ENCODE measurements at regions not wholly inside any gene's neighbourhood (a gene's known extent, or its start where the extent isn't known, plus 50 kb on each side); places are given as distances from the start of the nearest gene placed in this dataset.

DNA sequence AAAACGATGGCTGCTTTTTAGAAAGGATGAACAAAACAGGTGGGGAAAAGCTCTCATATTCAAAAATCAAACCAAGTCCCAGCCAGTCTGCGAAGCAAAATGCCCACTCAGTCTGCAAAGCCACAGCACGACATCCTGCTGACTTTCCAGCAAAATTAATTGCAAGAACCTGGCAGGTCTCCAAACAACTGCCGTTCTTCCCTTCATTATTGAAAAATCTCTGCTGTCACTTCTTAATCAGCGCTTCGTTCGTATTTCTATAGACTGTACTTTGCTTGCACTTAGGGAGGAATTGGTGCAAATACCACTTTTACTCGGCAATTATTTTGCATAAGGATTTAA, 222.4 kb downstream of the CBLN4 start:
- FAIRE-seq, result no peak

DNA sequence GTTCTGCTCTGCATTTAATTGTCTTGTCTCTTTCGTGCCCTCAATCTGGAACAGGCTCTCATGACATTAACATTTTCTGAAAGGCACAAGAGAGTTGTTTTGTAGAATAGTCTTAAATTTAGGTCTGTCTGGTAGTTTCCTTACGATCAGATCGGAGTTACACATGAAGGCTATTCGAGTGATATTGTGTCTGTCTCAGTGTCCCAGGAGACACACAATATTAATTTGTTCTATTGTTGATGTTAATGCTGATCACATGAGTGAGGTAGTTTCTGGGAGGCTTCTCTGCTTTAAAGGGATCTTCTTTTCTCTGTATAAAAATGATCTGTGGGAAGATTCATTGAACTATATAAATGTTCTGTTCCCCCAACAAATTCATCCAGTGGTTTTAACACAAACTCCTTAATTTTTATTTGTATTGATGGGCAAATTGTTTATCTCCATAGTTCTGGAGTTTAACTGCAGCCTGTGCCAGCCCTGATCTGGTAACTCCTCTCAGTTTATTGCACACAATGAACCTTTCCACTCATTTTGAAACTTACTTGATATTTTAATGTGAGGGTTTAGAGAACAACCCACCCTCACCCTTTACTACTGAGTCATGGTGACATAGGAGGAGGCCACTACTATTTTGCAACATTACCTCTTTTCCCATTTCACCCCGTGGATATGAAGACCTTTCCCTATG, 223.0 kb downstream of the CBLN4 start:
- no peak for FAIRE-seq

DNA sequence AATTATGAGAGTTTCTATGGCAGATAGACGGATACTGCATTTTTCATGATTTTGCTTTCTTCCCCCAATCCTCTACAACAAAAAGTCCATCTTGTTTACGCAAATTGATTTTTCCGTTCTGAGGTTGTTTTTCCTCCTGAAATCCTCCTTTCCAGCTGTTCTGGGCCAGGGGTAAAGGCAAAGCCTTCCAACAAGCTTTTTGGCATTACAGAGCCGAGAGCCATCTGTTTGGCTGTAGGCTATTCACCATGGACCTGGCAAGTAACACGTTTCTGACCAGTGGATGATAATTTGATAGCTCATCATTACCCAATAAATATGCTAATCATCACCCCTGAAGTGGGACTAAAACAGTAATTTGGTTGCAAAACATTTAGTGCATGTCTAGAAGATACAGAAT, 226.5 kb downstream of the CBLN4 start:
- no peak for FAIRE-seq

DNA sequence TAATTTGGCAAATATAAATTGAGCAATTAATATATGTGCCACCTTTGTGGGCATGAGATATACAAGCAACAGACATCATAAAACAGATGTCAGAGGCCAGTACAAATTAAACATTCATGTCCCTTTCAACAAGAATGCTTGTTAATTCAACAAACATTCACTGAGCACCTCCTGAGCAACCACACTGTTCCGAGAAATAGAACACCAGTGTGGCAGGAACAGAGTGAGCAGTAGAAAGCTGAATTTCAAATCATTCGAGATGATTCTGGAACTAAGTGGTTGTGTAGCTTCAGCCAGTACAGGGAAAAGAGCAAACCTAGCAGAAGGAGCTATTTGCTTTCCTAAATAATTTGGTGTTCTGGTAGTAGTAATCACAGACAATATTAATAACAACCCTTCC, 227.7 kb downstream of the CBLN4 start:
- no peak for FAIRE-seq

DNA sequence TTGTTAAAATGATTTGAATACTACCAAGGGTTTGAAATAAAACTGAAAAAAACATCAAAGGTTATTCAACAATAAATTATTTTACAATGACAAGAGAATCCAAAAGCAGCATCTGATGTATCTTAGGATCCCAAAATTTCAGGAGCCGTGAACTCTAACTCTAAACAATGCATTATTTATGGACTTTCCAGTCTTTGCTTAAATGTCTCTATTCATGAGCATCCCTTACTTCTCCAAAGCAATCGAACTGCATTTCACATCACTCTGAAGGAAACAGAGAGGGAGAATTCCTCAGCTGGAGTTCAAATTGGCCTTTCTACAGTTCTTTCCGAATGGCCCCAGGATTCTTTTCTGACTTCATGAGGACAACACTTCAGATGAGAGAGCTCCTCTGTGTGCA, 229.1 kb downstream of the CBLN4 start:
- FAIRE-seq, result no peak

DNA sequence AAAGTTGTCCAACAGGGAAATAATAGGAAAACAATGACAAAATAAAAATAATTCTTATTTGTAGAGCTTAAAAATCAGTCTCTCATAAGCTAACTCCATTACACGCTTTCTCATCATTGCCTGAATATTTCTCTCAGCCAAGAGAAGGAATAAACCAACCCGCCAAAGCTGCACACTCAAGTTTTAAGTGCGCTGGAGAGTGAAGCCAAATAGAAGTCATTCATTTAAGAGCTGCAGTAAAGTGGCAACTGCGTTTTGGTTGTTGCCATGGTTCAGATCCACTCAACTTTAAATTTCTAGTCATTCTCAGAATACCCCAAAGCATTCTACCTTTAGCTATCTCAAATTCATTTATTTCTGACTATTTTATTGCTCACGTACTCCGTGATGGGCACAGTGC, 230.7 kb downstream of the CBLN4 start:
- no peak for FAIRE-seq

DNA sequence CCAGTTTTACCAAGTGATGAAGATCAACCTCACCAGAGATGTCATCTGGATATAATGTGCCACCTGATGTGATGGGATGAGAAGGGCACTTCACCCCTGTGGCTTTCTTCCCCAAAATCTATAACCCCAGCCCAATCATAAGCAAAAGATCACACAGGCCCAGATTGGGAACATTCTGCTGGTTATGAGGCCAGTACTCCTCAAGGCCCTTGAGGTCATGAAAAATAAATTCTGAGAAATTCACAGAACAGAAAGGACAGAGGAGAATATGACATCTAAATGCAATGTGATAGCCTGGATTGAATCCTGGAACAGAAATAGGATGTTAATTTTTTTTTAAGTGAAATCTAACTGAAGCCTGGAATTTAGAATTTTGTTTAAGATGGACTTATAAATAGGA, 243.5 kb downstream of the CBLN4 start:
- FAIRE-seq, result no peak

DNA sequence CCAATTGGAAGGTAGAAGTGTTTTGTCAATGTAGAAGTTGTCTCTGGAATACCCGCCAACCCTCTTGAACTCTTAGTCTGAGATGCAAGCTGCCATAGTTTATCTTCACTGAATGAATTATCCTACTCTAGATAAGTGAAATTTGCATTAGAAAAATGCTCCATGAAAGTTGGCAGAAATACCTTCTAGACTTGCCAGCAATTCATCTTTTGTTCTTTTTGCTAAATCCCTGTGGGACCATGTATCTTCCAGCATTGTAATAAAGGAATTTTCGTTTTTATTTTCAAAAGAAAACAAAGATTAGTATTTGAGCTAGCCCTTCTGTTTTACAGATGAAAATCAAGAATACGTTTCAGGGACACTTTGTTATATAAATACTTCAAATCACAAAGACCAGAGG, 244.2 kb downstream of the CBLN4 start:
- no peak for FAIRE-seq

DNA sequence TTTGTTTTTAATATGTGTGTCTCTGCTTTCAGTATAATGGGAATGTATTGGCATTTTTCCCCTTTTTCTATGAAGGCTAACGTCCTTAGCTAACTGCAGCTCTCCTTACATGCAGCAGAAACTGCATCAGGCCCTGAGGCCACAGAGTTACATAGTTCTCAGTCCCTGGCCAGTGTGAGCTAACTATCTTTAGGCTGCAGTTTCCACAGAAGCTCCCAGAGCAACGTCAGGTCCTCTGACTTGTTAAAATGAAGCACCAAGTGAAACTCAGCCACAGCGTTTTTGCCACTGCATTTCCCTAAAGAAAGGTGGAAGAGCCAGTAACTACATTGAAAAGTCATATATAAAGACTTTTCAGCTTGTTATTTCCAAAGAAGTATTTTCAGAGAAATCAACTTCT, 244.7 kb downstream of the CBLN4 start:
- no peak for FAIRE-seq

DNA sequence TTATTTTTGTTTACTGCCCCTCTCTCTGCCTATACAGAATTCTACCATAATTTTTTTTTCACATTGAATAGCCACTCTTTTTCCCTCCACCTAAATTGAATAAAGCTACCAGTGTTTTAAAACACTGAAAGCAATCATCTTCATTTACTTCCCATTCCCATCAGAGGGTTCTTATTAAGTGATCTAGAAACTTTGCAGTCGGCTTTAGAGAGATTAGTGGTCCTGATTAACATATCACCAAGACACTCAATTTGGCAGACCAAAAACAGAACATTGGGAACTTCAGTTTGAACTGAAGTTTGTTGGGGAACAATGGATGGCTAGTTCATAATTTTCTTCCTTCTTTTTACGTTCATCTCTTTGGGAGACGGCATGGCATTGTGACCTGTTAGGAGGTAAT, 249.5 kb downstream of the CBLN4 start:
- no peak for FAIRE-seq

DNA sequence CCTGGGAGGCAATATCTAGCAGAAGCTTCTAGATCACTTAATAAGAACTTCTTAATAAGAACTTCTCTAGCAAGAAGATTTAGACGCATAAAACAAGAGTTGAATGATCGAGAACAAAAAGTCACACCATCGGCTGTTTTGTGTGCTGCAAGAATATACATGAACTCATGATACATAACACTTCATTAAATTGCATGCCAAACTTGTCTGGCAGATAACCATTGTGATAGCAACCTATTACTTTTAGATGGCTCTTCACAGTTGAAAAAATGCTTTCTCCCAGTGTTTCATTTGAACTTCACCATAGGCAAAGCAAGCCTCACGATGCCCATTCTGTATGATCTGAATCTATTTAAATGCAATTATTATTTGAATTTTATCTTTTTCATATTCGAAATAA, 249.9 kb downstream of the CBLN4 start:
- no peak for FAIRE-seq

DNA sequence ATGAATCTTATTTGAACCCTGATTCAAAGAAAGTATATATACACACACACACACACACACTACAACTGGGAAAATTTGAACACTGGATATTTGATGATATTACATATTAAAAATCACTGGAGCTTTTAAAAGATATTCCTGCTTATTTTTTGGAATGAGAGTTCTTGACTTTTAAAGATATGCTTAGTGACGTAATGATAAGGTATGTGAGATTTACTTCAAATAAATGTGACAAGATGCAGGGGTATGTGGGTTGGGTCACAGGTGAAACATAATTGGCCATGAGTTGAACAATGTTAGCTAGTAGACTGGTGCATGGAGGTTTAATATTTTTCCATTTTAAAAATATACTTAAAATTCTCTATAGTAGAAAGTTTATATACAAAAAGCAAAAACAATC, 258.6 kb downstream of the CBLN4 start:
- FAIRE-seq, result no peak

DNA sequence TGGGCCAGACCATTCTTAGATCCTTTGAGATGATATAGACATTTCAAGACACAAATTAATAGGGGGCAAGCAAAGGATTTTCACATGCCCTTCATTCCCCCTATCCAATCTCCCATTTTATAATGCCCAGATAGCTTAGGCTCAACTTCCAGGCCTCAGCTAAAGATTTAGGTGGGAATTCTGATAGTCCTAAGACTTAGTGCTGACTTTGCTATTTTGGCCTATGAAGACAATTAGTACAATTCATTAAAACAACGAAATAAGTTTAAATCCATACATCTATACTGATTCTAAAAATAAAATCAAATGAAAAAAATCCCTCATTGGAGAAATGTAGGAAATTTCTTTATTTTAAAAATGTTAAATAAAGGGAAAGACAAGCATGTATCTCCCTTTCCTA, 259.5 kb downstream of the CBLN4 start:
- no peak for FAIRE-seq

DNA sequence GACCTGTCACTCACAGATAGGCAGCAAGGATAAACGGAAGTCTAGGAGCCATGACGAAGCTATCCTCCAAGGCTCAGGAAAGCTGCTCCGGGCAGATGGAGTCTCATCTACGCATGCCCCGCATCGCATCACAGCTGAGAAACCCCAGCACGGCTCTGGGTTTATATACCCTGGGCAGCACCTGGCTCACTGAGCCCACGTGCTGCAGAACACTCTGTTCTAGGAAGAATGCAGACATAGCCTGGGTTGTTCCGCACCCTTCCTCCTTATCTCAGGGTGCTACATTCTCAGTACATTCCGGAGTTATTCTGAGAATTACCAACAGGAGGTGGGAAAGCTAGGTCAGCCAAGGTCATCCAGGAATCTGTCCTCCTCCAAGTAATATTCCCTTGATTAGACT, 260.4 kb downstream of the CBLN4 start:
- no peak for FAIRE-seq

DNA sequence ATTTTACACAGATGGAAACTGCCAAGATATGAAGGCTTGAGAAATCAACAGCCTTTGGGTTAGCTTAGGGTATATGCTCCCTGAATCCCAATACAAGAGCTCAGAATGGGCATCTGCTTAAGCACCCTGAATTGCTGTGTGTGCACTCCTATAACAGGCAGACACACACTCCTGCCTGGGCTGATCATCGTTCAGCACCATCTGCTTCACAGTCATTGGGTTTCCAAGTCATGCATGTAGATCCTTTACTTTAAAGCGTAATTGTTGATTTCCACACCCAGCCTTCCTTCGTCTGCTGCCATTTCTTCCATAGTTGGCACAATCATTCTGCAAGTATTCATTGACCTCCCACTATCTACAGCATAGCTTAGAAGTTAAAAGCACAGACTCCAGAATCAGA, 263.5 kb downstream of the CBLN4 start:
- no peak for FAIRE-seq

DNA sequence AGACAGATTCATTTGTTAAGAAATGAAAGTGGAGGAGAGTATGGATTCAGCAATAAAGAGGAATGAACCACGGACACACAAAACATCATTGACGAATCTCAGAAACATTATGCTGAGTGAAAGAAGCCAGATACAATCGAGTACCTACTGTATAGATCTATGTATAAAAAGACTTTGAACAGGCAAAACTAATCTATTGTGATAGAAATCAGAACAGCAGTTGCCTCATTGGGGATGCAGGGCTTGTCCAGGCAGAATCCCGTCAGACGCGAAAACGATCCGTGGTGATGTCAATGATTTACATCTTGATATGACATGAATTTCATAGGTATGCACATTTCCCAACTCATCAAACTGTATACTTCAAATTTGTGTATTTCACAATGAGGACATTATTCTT, 265.2 kb downstream of the CBLN4 start:
- no peak for FAIRE-seq

DNA sequence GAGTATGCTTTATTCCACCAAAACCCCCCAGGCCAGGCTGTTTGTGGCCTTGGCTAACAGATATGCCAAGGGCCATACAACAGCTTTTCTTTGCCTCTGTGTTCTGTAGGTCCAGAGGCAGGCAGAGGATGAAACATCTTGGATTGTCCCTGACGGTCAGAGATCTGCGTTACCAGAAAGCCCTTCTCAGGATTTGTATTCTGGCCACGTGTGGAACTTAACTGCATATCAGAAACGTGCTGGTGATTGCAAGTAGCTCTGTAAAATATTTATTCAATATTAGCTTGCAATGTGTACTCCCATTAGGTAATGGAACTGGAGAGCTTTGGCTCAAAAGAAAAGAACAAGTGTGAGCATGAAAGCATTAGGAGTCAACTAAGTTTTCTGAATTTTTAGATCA, 275.0 kb downstream of the CBLN4 start:
- no peak for FAIRE-seq

DNA sequence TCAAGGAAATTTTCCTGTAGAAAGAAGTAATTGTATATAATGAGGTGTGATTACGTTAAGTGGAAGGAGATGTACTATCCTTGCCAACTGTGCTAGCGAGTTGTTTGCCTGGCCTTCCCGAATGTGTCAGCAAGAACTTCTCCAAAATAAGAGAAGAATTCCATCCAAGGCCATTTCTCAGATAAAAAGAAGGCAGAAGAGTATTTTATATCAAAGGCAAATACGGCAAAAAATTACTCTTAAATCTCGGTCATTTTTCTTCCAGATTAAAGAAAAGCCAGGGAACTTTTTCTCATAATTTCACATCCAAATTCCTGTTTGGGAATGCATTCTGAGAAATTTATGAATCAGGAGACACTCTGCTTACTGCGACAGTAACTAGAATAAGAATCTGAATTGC, 290.6 kb downstream of the CBLN4 start:
- no peak for FAIRE-seq

DNA sequence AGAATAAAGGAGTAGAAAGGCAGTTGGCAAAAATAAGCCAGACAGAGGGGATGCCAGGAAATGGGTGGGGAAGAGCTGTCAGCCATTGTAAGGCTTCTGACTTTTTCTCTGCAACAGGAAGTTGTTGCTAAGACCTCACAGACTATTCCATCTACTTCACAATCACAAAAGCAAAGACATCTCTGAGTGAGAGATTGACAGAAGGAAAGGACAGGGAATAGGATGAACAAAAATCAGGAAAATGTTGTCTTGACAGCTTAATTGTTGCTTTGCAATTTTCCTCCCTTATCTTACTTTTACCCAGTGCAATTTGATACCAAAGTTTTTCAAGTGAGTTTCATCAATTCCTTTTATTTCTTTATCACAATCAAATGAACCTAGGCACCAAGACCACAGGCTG, 291.2 kb downstream of the CBLN4 start:
- no peak for FAIRE-seq

DNA sequence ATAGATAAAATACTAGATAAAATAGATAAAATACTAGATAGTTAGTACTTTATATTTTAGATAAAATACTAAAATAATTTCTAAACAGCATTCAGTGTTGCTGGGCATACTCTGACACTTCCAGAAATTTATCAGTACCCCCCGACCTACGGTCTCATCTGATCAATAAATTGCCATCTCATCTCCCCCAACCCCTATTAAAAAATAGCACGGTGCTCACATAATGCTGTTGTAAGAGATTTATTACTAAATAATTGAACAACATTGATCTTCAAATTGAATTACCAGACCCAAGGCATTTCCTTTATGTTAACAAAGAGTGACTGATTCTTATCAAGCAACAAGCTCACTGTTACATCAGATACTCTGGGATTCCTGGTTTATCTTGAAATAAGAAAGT, 300.9 kb downstream of the CBLN4 start:
- FAIRE-seq, result no peak

DNA sequence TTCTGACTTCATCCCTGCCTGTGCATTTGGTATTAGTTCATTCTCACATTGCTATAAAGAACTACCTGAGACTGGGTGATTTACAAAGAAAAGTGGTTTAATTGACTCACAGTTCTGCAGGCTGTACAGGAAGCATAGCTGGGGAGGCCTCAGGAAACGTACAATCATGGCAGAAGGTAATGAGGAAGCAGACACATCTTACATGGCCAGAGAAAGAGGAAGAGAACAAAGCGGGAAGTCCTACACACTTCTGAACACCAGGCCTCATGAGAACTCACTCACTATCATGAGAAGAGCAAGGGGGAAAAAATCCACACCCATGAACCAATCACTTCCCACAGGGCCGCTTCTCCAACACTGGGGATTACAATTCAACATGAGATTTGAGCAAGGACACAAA, 303.9 kb downstream of the CBLN4 start:
- FAIRE-seq, result no peak

DNA sequence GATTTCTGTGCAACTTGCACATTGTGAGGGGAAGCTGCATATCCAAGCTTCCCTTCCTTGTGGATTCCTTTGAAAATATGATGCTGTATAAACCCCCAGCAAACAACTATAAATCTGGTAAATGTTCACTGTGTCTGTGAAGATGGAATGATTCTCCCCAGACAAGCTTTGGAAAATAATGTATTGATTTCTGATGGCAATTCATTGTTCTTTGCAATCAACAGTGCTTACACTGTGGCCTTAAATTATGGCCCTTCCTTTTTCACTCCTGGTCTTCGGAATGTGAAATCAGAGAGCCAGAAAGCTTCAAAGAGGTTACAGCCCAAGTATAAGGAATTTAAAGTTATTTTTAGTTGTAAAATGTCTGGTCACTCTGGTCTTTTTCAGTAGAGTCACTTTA, 308.8 kb downstream of the CBLN4 start:
- no peak for FAIRE-seq

DNA sequence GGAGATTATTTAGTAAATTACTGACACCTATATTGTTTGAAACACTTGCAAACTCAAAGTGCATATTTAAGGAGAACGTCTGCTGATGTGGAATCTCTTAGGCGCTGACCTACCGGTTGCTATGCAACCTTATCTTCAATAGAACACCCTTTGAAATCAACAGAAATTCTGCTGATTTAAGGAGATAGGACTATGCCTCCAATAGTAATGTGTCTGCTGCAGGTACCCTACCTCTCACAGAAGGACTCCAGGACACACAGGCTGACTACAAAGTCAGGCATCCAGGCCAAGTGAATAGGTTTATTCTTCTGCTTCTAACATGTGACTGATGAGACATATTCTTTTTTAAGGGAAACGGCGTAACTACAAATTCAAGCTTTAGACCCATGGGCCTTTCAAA, 311.7 kb downstream of the CBLN4 start:
- FAIRE-seq, result no peak

DNA sequence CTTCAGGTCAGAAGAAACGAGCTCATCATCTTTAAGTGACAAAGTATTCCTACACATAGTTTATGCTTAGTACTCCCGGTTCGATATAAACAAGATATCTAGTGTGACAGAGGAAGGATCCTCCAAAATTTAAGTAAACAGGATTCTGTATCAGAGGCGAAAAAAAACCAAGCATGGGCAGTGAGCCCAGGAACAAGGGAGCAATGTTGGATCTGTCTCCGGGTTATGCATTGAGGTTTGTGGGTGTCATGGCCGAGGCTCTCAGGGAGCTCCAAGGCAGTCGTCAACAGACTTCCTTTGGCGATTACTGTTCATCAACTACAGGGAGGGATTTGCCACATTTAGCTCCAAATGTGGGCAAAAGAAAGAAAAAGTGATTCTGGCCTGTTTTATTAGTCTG, 319.5 kb downstream of the CBLN4 start:
- no peak for FAIRE-seq

DNA sequence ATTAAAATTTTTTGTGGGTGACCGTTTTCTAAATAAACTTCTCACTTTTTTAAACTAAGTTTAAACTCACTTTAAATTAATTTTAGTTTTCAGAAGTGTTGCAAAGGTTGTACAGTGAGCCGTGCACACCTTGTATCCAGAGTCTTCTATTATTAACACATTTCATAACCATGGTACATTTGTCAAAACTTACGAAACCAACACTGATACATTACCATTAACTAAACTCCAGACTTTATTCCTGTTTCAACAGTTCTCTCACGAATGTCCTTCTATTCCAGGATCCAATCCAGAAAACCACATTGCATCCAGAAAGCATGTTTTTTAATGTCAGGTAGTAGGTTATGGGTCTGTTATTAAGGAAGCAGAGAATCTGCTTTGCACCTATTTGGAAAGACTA, 319.9 kb downstream of the CBLN4 start:
- FAIRE-seq, result no peak

DNA sequence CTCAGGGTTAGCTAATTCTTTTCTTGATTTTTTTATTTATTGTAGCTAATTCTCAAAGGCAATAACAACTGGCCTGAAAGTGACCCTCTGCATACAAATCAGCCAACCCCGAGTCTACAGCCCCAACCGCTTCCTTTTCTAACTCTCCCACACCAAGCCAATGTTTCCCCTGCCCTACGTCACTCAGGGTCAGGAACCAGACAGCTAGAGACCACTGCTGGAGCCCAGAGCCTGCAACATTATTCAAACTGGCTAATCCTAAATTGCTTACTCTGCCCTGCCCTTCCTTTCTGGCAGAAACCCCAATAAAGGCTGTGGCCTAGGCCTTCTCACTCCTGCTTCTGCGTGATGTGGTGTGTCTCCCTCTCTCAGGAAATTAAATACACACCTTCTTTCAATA, 320.7 kb downstream of the CBLN4 start:
- no peak for FAIRE-seq
